Upper lobe of right lung (tissue), 1 donor: ENCODE measurements at regions not wholly inside any gene's neighbourhood (a gene's known extent, or its start where the extent isn't known, plus 50 kb on each side); places are given as distances from the start of the nearest gene placed in this dataset.
A peak's percentile ranks its signal among the peaks of the same experiment; 100 is the strongest.

Source experiments
- ATAC-seq: fragments of 200-7000 bp; cut with Tn5 transposase; one replicate; pipeline ENCODE4 v1.9.1; 2020; ENCODE audit warnings: mild to moderate bottlenecking, moderate library complexity
- DNase-seq: peaks from one replicate; pipeline ENCODE4 v3.0.0-alpha.2; 2020
- H3K27ac ChIP-seq: fragments of 200-600 bp; one replicate; pipeline ENCODE4 v1.8.0; 2022
- H3K27me3 ChIP-seq: fragments of 200-600 bp; one replicate; pipeline ENCODE4 v1.8.0; 2022; ENCODE audit warnings: mild to moderate bottlenecking
- H3K36me3 ChIP-seq: fragments of 200-600 bp; one replicate; pipeline ENCODE4 v1.8.0; 2022
- H3K4me1 ChIP-seq: fragments of 200-600 bp; one replicate; pipeline ENCODE4 v1.8.0; 2022
- H3K4me3 ChIP-seq: fragments of 200-600 bp; one replicate; pipeline ENCODE4 v1.8.0; 2022; ENCODE audit warnings: mild to moderate bottlenecking
- H3K9me3 ChIP-seq: fragments of 200-600 bp; one replicate; pipeline ENCODE4 v1.8.0; 2022
- intact Hi-C: fragments of 100-400 bp; cut with DNase I; formaldehyde crosslinking; loops from one replicate; pipeline ENCODE4 v1.11.0; 2022
- TF ChIP-seq, protein P1 (sequence below): fragments of 200-600 bp; IDR thresholded peaks from one replicate; pipeline ENCODE4 v1.8.0; 2022; ENCODE audit warnings: antibody characterized with exemption
- donor health status: DM: no; HTN: yes; CAD: no; lungs with severe emphysema.

DNA sequence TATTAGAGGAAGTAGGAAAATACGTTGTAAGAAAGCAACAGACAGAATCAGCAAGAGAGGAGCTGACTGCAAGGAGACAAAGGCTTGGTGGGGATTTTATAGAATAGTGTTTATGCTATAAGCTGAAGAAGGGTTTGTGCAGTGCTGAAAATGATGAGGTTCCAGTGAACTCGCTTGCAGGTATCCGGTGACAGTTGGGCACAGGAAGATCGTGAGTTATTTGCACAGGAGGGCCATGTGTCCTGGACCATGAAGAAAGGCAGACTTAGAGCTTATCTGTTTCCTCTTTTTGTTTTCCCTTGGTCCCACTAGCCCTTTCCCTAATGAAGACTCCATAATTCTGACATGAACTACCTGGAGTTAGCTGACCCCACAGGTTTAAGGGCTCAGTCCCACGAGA is 61.4 kb downstream of the NXNL2 start:
- Histone ChIP-seq H3K27me3 (no peaks in the 10 kb centered on the region), H3K27ac (no peak overlapping the region), H3K36me3 (no peaks in the 10 kb centered on the region), H3K4me1 (no peaks in the 10 kb centered on the region), H3K4me3 (no peak overlapping the region), H3K9me3 (no peaks in the 10 kb centered on the region)
- DNase-seq: no peak
- TF ChIP-seq, protein P1, sequence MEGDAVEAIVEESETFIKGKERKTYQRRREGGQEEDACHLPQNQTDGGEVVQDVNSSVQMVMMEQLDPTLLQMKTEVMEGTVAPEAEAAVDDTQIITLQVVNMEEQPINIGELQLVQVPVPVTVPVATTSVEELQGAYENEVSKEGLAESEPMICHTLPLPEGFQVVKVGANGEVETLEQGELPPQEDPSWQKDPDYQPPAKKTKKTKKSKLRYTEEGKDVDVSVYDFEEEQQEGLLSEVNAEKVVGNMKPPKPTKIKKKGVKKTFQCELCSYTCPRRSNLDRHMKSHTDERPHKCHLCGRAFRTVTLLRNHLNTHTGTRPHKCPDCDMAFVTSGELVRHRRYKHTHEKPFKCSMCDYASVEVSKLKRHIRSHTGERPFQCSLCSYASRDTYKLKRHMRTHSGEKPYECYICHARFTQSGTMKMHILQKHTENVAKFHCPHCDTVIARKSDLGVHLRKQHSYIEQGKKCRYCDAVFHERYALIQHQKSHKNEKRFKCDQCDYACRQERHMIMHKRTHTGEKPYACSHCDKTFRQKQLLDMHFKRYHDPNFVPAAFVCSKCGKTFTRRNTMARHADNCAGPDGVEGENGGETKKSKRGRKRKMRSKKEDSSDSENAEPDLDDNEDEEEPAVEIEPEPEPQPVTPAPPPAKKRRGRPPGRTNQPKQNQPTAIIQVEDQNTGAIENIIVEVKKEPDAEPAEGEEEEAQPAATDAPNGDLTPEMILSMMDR: no peak
- ATAC-seq: no peak
- intact Hi-C loops: no loop called here

- H3K9me3 ChIP-seq: no peaks in the 10 kb centered on the region
- intact Hi-C loops: no loop called here
- H3K27ac ChIP-seq: no peak overlapping the region
- no peaks in the 10 kb centered on the region for H3K27me3 ChIP-seq
- H3K4me3 ChIP-seq: no peak overlapping the region
- no peaks in the 10 kb centered on the region for H3K4me1 ChIP-seq
- H3K36me3 ChIP-seq: no peaks in the 10 kb centered on the region
- ATAC-seq (no peak), DNase-seq (no peak)
- TF ChIP-seq, protein P1: no peak
These were observed 70.0 kb downstream of the NXNL2 start for GRCh38 chr9:88604836-88605511.

DNA sequence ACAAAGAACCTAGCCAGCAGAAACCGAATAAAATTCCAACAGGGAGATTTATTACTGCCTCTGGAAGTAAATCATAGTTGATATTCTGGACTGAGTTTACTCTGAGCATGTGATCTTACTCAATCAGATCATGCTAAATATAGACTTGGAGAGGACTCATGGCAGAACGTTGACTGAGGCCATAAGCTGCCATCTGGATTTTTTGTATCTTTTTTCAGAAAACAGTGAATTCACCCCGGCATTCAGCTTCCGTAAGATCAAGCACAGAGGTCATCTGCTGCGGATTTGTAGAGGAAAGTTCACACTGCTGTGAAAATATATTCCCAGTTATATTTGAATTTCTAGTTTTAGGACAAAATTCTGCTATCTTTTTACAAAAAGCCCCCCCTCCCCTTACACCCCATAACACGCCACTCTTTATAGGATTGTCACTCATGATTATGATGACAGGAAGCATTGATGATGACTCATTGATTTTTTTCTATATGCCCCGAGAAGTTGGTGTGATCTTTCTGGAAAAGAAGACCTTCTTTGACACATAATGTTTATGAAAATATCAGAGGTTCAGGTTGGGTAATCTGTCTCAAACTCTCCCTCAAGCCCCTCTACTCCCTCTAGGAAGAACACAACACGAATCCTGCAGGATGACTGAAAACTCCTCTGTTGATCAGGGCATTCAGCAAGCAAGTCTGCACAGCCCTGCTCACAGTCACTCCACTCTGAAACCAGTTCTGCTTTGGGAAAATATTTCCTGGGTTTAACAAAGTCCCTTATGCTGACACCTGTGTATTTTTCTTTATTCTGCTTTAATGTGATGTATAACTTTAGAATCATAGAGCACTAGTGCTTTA is 70.8 kb downstream of the NXNL2 start:
- Histone ChIP-seq H3K4me3 (no peak overlapping the region), H3K27me3 (no peaks in the 10 kb centered on the region), H3K4me1 (no peaks in the 10 kb centered on the region), H3K27ac (no peak overlapping the region), H3K36me3 (no peaks in the 10 kb centered on the region), H3K9me3 (no peaks in the 10 kb centered on the region)
- intact Hi-C loops: no loop called here
- TF ChIP-seq, protein P1: no peak
- ATAC-seq (peak; percentile 47), DNase-seq (no peak)

DNA sequence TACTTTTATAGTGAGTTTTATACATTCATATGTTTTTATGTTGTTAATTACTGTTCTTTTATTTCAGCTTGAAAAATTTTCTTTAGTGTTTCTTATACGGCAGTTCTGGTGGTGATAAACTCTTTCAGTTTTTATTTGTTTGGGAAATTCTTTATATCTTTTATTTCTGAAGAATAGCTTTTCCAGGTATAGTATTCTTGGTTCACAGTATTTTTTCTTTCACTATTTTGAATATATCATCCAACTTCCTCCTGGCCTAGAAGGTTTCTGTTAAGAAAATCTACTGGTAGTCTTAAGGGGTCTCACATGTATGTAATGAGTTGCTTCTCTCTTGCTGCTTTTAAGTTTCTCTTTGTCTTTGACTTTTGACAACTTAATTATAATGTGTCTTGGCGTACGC is 79.4 kb downstream of the NXNL2 start:
- intact Hi-C loops: no loop called here
- DNase-seq: no peak
- H3K36me3 ChIP-seq: no peaks in the 10 kb centered on the region
- no peaks in the 10 kb centered on the region for H3K4me1 ChIP-seq
- H3K9me3 ChIP-seq: no peaks in the 10 kb centered on the region
- H3K4me3 ChIP-seq: no peak overlapping the region
- no peaks in the 10 kb centered on the region for H3K27me3 ChIP-seq
- H3K27ac ChIP-seq: no peak overlapping the region
- no peak for ATAC-seq
- TF ChIP-seq, protein P1: no peak

GRCh38 chr9:88623698-88624097 is 88.7 kb downstream of the NXNL2 start:
- no peak for ATAC-seq
- TF ChIP-seq, protein P1: no peak
- DNase-seq: no peak

More at GRCh38 chr9:88623698-88624097, 88.7 kb downstream of the NXNL2 start:
- intact Hi-C loops: no loop called here
- Histone ChIP-seq H3K4me1 (peaks cover under 1% of the 10 kb centered on the region), H3K9me3 (no peaks in the 10 kb centered on the region), H3K27ac (no peak overlapping the region), H3K36me3 (no peaks in the 10 kb centered on the region), H3K4me3 (no peak overlapping the region), H3K27me3 (no peaks in the 10 kb centered on the region)
